Astrocyte (in vitro differentiated cells and primary cell): ENCODE measurements at regions not wholly inside any gene's neighbourhood (a gene's known extent, or its start where the extent isn't known, plus 50 kb on each side); places are given as distances from the start of the nearest gene placed in this dataset.

Experiments
- DNase-seq: peaks from one replicate; pipeline ENCODE4 v3.0.0-alpha.2; 2010; ENCODE audit warnings: low read depth
- FAIRE-seq: peaks from 2 replicates; lab custom pipeline; 2011; peaks lifted over from hg19 to GRCh38; lab: Jason Lieb, UNC
- H2AFZ ChIP-seq: 2 replicates; pipeline ENCODE4 v1.6.0; 2012; ENCODE audit warnings: low read depth, low read length, inconsistent platforms
- H3K27ac ChIP-seq: 2 replicates; pipeline ENCODE4 v1.5.1; 2011; ENCODE audit warnings: low read depth, low read length, inconsistent platforms
- H3K27me3 ChIP-seq: 2 replicates; pipeline ENCODE4 v1.6.0; 2011; ENCODE audit warnings: low read length, inconsistent platforms; ENCODE audit not compliant: insufficient read depth
- H3K36me3 ChIP-seq: 2 replicates; pipeline ENCODE4 v1.5.1; 2011; ENCODE audit warnings: low read length, inconsistent platforms; ENCODE audit not compliant: insufficient read depth
- H3K4me1 ChIP-seq: 2 replicates; pipeline ENCODE4 v1.5.1; 2011; ENCODE audit warnings: low read length, inconsistent platforms; ENCODE audit not compliant: insufficient read depth
- H3K4me2 ChIP-seq: 2 replicates; pipeline ENCODE4 v1.6.0; 2012; ENCODE audit warnings: low read length, inconsistent platforms
- H3K4me3 ChIP-seq: 2 replicates; pipeline ENCODE4 v1.5.1; 2011; ENCODE audit warnings: low read depth, mild to moderate bottlenecking, low read length, inconsistent platforms; ENCODE audit not compliant: insufficient read depth
- H3K79me2 ChIP-seq: 2 replicates; pipeline ENCODE4 v1.6.0; 2012; ENCODE audit warnings: mild to moderate bottlenecking, low read length, inconsistent platforms; ENCODE audit not compliant: insufficient read depth
- H3K9ac ChIP-seq: 2 replicates; pipeline ENCODE4 v1.6.0; 2012; ENCODE audit warnings: mild to moderate bottlenecking, low read length, inconsistent platforms
- H3K9me3 ChIP-seq: 2 replicates; pipeline ENCODE4 v1.5.1; 2012; ENCODE audit warnings: low read depth, mild to moderate bottlenecking, low read length, inconsistent platforms; ENCODE audit not compliant: insufficient read depth
- H4K20me1 ChIP-seq: 2 replicates; pipeline ENCODE4 v1.6.0; 2012; ENCODE audit warnings: low read length, inconsistent platforms; ENCODE audit not compliant: insufficient read depth
- H3K27ac Mint-ChIP-seq: one replicate; pipeline ENCODE4 v1.8.0; 2021; ENCODE audit warnings: mild to moderate bottlenecking, mixed read lengths; ENCODE audit not compliant: unreplicated experiment
- H3K27me3 Mint-ChIP-seq: one replicate; pipeline ENCODE4 v1.8.0; 2021; ENCODE audit warnings: low read depth, mixed read lengths; ENCODE audit not compliant: unreplicated experiment
- H3K36me3 Mint-ChIP-seq: one replicate; pipeline ENCODE4 v1.8.0; 2021; ENCODE audit warnings: low read depth, mixed read lengths; ENCODE audit not compliant: unreplicated experiment
- H3K4me1 Mint-ChIP-seq: one replicate; pipeline ENCODE4 v1.8.0; 2021; ENCODE audit warnings: low read depth, mixed read lengths; ENCODE audit not compliant: unreplicated experiment
- H3K4me3 Mint-ChIP-seq: one replicate; pipeline ENCODE4 v1.8.0; 2021; ENCODE audit warnings: mild to moderate bottlenecking, moderate library complexity, mixed read lengths; ENCODE audit not compliant: unreplicated experiment
- H3K9me3 Mint-ChIP-seq: one replicate; pipeline ENCODE4 v1.8.0; 2021; ENCODE audit warnings: mild to moderate bottlenecking, mixed read lengths; ENCODE audit not compliant: unreplicated experiment
- CTCF ChIP-seq: IDR thresholded peaks from 2 replicates; pipeline ENCODE4 v1.5.1; 2011; ENCODE audit warnings: low read depth, mild to moderate bottlenecking, inconsistent platforms, low read length, moderate library complexity; ENCODE audit not compliant: insufficient read depth
- EZH2 ChIP-seq: IDR thresholded peaks from 2 replicates; pipeline ENCODE4 v1.6.1; 2012; ENCODE audit warnings: mild to moderate bottlenecking, low read length, inconsistent platforms; ENCODE audit not compliant: insufficient read depth

GRCh38 chr10:6739530-6740174 lies 159.6 kb upstream of the PRKCQ start:
- H3K27ac ChIP-seq, result no peak overlapping the region
- peaks cover 13% of the 10 kb centered on the region for H3K4me1 ChIP-seq
- H3K27me3 Mint-ChIP-seq, result peaks cover 5% of the 10 kb centered on the region
- H3K4me3 ChIP-seq, result no peak overlapping the region
- peaks cover 9% of the 10 kb centered on the region for H3K4me1 Mint-ChIP-seq
- no peak overlapping the region for H3K27ac Mint-ChIP-seq
- FAIRE-seq (no peak), DNase-seq (no peak)
- no peak overlapping the region for H3K4me3 Mint-ChIP-seq
- H3K36me3 Mint-ChIP-seq, result no peaks in the 10 kb centered on the region
- H3K27me3 ChIP-seq, result no peaks in the 10 kb centered on the region
- no peak overlapping the region for H3K4me2 ChIP-seq
- no peaks in the 10 kb centered on the region for H3K79me2 ChIP-seq
- H4K20me1 ChIP-seq, result no peaks in the 10 kb centered on the region
- no peaks in the 10 kb centered on the region for H3K36me3 ChIP-seq
- TF ChIP-seq CTCF, result no peak
- TF ChIP-seq EZH2, result no peak
- H3K9me3 ChIP-seq, result no peaks in the 10 kb centered on the region
- no peak overlapping the region for H2AFZ ChIP-seq
- H3K9me3 Mint-ChIP-seq, result no peaks in the 10 kb centered on the region
- no peak overlapping the region for H3K9ac ChIP-seq

GRCh38 chr10:6738112-6738768 lies 158.2 kb upstream of the PRKCQ start:
- Mint-ChIP-seq H3K36me3 (no peaks in the 10 kb centered on the region), H3K27ac (no peak overlapping the region), H3K4me3 (no peak overlapping the region), H3K27me3 (peaks cover 6% of the 10 kb centered on the region), H3K4me1 (peaks cover 7% of the 10 kb centered on the region), H3K9me3 (no peaks in the 10 kb centered on the region)
- peak overlapping the region; percentile 72 for H3K4me2 ChIP-seq
- no peaks in the 10 kb centered on the region for H4K20me1 ChIP-seq
- peak; percentile 40 for DNase-seq
- TF ChIP-seq EZH2 (no peak), CTCF (no peak)
- peak overlapping the region; percentile 18 for H2AFZ ChIP-seq
- H3K4me3 ChIP-seq, result peak overlapping the region; percentile 9
- no peaks in the 10 kb centered on the region for H3K27me3 ChIP-seq
- H3K9ac ChIP-seq, result no peak overlapping the region
- no peak for FAIRE-seq
- H3K36me3 ChIP-seq, result no peaks in the 10 kb centered on the region
- H3K79me2 ChIP-seq, result no peaks in the 10 kb centered on the region
- no peak overlapping the region for H3K27ac ChIP-seq
- H3K9me3 ChIP-seq, result no peaks in the 10 kb centered on the region
- H3K4me1 ChIP-seq, result peaks cover 13% of the 10 kb centered on the region

- no peaks in the 10 kb centered on the region for H3K27me3 ChIP-seq
- Mint-ChIP-seq H3K4me3 (no peak overlapping the region), H3K27me3 (peaks cover 11% of the 10 kb centered on the region), H3K36me3 (no peaks in the 10 kb centered on the region), H3K9me3 (no peaks in the 10 kb centered on the region), H3K4me1 (peaks cover 7% of the 10 kb centered on the region), H3K27ac (no peak overlapping the region)
- H2AFZ ChIP-seq, result peak overlapping the region; percentile 18
- H3K9ac ChIP-seq, result no peak overlapping the region
- H3K9me3 ChIP-seq, result no peaks in the 10 kb centered on the region
- H3K27ac ChIP-seq, result no peak overlapping the region
- H3K79me2 ChIP-seq, result no peaks in the 10 kb centered on the region
- peak overlapping the region; percentile 72 for H3K4me2 ChIP-seq
- H3K4me3 ChIP-seq, result peak overlapping the region; percentile 9
- no peak for DNase-seq
- TF ChIP-seq EZH2, result no peak
- no peak for TF ChIP-seq CTCF
- FAIRE-seq, result no peak
- H4K20me1 ChIP-seq, result no peaks in the 10 kb centered on the region
- no peaks in the 10 kb centered on the region for H3K36me3 ChIP-seq
- H3K4me1 ChIP-seq, result peaks cover 13% of the 10 kb centered on the region
Observed at GRCh38 chr10:6737758-6738111, 157.7 kb upstream of the PRKCQ start.
